ENCODE measurements at regions not wholly inside any gene's neighbourhood (a gene's known extent, or its start where the extent isn't known, plus 50 kb on each side); places are given as distances from the start of the nearest gene placed in this dataset.

- peaks cover 8% of the 10 kb centered on the region for H3K36me3 Mint-ChIP-seq
- H3K27ac Mint-ChIP-seq = no peak overlapping the region
- DNase-seq (ENCODE audit: low spot score in 2 of 2, unreplicated experiment in 2 of 2) = no peak
- H3K4me1 Mint-ChIP-seq = no peaks in the 10 kb centered on the region
- H3K9me3 Mint-ChIP-seq = peaks cover 9% of the 10 kb centered on the region
- no peaks in the 10 kb centered on the region for H3K27me3 Mint-ChIP-seq (ENCODE audit: low read depth)
- TF ChIP-seq, protein P1, sequence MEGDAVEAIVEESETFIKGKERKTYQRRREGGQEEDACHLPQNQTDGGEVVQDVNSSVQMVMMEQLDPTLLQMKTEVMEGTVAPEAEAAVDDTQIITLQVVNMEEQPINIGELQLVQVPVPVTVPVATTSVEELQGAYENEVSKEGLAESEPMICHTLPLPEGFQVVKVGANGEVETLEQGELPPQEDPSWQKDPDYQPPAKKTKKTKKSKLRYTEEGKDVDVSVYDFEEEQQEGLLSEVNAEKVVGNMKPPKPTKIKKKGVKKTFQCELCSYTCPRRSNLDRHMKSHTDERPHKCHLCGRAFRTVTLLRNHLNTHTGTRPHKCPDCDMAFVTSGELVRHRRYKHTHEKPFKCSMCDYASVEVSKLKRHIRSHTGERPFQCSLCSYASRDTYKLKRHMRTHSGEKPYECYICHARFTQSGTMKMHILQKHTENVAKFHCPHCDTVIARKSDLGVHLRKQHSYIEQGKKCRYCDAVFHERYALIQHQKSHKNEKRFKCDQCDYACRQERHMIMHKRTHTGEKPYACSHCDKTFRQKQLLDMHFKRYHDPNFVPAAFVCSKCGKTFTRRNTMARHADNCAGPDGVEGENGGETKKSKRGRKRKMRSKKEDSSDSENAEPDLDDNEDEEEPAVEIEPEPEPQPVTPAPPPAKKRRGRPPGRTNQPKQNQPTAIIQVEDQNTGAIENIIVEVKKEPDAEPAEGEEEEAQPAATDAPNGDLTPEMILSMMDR (IDR thresholded peaks at IDR 0.05; ENCODE audit: unreplicated experiment) = no peak
- no peak overlapping the region for H3K4me3 Mint-ChIP-seq
These were observed 261.8 kb upstream of the KLF6 start for GRCh38 chr10:4046712-4047354.

DNA sequence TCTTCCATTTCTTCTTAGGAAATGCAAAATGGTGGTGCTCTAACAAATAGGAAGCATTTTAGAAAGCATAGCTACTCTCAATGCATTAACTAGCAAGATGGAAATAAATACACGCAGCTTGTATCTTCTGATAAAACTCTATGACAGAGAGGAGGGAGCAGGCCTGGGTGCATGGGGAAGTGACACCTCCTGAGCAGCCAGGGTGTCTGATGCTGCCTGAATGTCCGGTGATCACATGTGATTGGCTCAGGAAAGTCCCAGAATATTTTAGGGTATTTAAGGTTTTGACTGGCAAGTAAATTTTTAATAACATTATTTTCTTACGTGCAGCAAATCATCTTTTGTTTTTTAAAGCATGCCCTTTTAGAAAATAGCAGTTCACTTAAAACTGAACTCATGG lies 261.0 kb upstream of the KLF6 start:
- H3K27me3 Mint-ChIP-seq (ENCODE audit: low read depth) = no peaks in the 10 kb centered on the region
- TF ChIP-seq, protein P1 (IDR thresholded peaks at IDR 0.05; ENCODE audit: unreplicated experiment) = no peak
- no peak overlapping the region for H3K4me3 Mint-ChIP-seq
- H3K36me3 Mint-ChIP-seq = peaks cover 13% of the 10 kb centered on the region
- no peak for DNase-seq (ENCODE audit: low spot score in 2 of 2, unreplicated experiment in 2 of 2)
- H3K27ac Mint-ChIP-seq = no peak overlapping the region
- H3K4me1 Mint-ChIP-seq = no peaks in the 10 kb centered on the region
- H3K9me3 Mint-ChIP-seq = peaks cover 15% of the 10 kb centered on the region

- H3K27ac Mint-ChIP-seq = no peak overlapping the region
- no peak overlapping the region for H3K4me3 Mint-ChIP-seq
- H3K9me3 Mint-ChIP-seq = peaks cover 21% of the 10 kb centered on the region
- no peaks in the 10 kb centered on the region for H3K4me1 Mint-ChIP-seq
- TF ChIP-seq, protein P1 (IDR thresholded peaks at IDR 0.05; ENCODE audit: unreplicated experiment) = no peak
- peaks cover 13% of the 10 kb centered on the region for H3K36me3 Mint-ChIP-seq
- no peaks in the 10 kb centered on the region for H3K27me3 Mint-ChIP-seq (ENCODE audit: low read depth)
- DNase-seq (ENCODE audit: low spot score in 2 of 2, unreplicated experiment in 2 of 2) = no peak
These were observed 259.1 kb upstream of the KLF6 start for GRCh38 chr10:4043897-4044665.

DNA sequence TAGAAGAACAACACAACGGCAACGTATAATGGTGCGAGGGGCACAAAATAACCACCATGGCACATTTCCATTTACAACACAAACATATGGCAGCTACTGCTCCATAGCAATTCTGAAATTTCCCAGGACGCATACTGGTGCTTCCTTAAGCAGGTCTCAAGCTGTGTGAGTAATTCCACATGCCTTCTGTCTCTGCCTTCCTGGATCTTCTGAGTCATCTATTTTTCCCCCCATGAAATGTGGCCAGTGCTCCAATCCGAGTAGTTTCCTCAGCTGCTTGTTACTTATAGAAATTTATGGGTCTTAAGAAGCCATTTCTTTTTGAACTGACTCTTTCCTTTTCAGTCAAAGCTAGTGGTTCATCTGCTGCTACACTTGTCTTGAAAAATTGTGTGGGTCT lies 256.6 kb upstream of the KLF6 start:
- peaks cover 21% of the 10 kb centered on the region for H3K9me3 Mint-ChIP-seq
- H3K27ac Mint-ChIP-seq = no peak overlapping the region
- no peak overlapping the region for H3K4me3 Mint-ChIP-seq
- TF ChIP-seq, protein P1 (IDR thresholded peaks at IDR 0.05; ENCODE audit: unreplicated experiment) = no peak
- H3K27me3 Mint-ChIP-seq (ENCODE audit: low read depth) = no peaks in the 10 kb centered on the region
- no peaks in the 10 kb centered on the region for H3K4me1 Mint-ChIP-seq
- no peak for DNase-seq (ENCODE audit: low spot score in 2 of 2, unreplicated experiment in 2 of 2)
- peaks cover 13% of the 10 kb centered on the region for H3K36me3 Mint-ChIP-seq

GRCh38 chr10:4038000-4038399 lies 253.0 kb upstream of the KLF6 start:
- Mint-ChIP-seq H3K36me3 (peaks cover 13% of the 10 kb centered on the region), H3K27me3 (ENCODE audit: low read depth) (no peaks in the 10 kb centered on the region), H3K9me3 (peaks cover 21% of the 10 kb centered on the region), H3K4me3 (no peak overlapping the region), H3K27ac (no peak overlapping the region), H3K4me1 (peaks cover 13% of the 10 kb centered on the region)
- no peak for DNase-seq (ENCODE audit: low spot score in 2 of 2, unreplicated experiment in 2 of 2)
- TF ChIP-seq, protein P1 (IDR thresholded peaks at IDR 0.05; ENCODE audit: unreplicated experiment) = no peak
